ENCODE measurements at regions not wholly inside any gene's neighbourhood (a gene's known extent, or its start where the extent isn't known, plus 50 kb on each side); places are given as distances from the start of the nearest gene placed in this dataset.

- no peak for TF ChIP-seq CTCF (IDR thresholded peaks at IDR 0.05)
- Histone ChIP-seq H3K4me1 (peaks cover 0 to 19% (median 0%) of the 10 kb centered on the region in 4 donors), H3K9me3 (no peaks in the 10 kb centered on the region), H3K36me3 (no peaks in the 10 kb centered on the region), H3K4me3 (peak overlapping the region; percentile 60 to 62), H3K27ac (peak overlapping the region; percentile 69 to 73), H3K27me3 (no peaks in the 10 kb centered on the region)
- intact Hi-C loops (cut with DNase I; ENCODE audit: low total_unique reads): no loop called here
- DNase-seq: peak; percentile 40 to 75
These were observed 214.5 kb upstream of the UBASH3B start for GRCh38 chr11:122440811-122441665.

- intact Hi-C loops (cut with DNase I; ENCODE audit: low total_unique reads): no loop called here
- peak overlapping the region; percentile 60 to 62 for H3K4me3 ChIP-seq
- H3K27me3 ChIP-seq: no peaks in the 10 kb centered on the region
- TF ChIP-seq CTCF (IDR thresholded peaks at IDR 0.05): no peak
- peak; percentile 34 to 69 for DNase-seq
- H3K36me3 ChIP-seq: no peaks in the 10 kb centered on the region
- H3K9me3 ChIP-seq: no peaks in the 10 kb centered on the region
- H3K27ac ChIP-seq: peak overlapping the region; percentile 69 to 73
- H3K4me1 ChIP-seq: peaks cover 0 to 19% (median 0%) of the 10 kb centered on the region in 4 donors
These were observed 215.4 kb upstream of the UBASH3B start for GRCh38 chr11:122439866-122440810.

- H3K27ac ChIP-seq: no peak overlapping the region
- intact Hi-C loops (cut with DNase I; ENCODE audit: low total_unique reads): no loop called here
- peaks cover 0 to 14% (median 0%) of the 10 kb centered on the region in 4 donors for H3K4me1 ChIP-seq
- H3K27me3 ChIP-seq: no peaks in the 10 kb centered on the region
- H3K4me3 ChIP-seq: no peak overlapping the region
- no peaks in the 10 kb centered on the region for H3K9me3 ChIP-seq
- no peak for DNase-seq
- TF ChIP-seq CTCF (IDR thresholded peaks at IDR 0.05): no peak
- H3K36me3 ChIP-seq: no peaks in the 10 kb centered on the region
These were observed 219.3 kb upstream of the UBASH3B start for GRCh38 chr11:122436188-122436555.

- DNase-seq: no peak
- intact Hi-C loops (cut with DNase I; ENCODE audit: low total_unique reads): no loop called here
- no peak overlapping the region for H3K4me3 ChIP-seq
These were observed 219.9 kb upstream of the UBASH3B start for GRCh38 chr11:122435540-122436187.

More at GRCh38 chr11:122435540-122436187, 219.9 kb upstream of the UBASH3B start:
- no peak for TF ChIP-seq CTCF (IDR thresholded peaks at IDR 0.05)
- H3K27me3 ChIP-seq: no peaks in the 10 kb centered on the region
- peaks cover 0 to 9% (median 0%) of the 10 kb centered on the region in 4 donors for H3K4me1 ChIP-seq
- H3K36me3 ChIP-seq: no peaks in the 10 kb centered on the region
- no peak overlapping the region for H3K27ac ChIP-seq
- H3K9me3 ChIP-seq: no peaks in the 10 kb centered on the region

Measured in tibial artery (tissue), 4 donors.